HG03439 (cell line): ENCODE measurements at regions not wholly inside any gene's neighbourhood (a gene's known extent, or its start where the extent isn't known, plus 50 kb on each side); places are given as distances from the start of the nearest gene placed in this dataset.

ENCODE experiments used
- ATAC-seq: cut with Tn5 transposase; IDR thresholded peaks from one replicate; pipeline ENCODE4 v1.9.1; 2021; ENCODE audit warnings: mild to moderate bottlenecking, moderate library complexity; ENCODE audit not compliant: unreplicated experiment

DNA sequence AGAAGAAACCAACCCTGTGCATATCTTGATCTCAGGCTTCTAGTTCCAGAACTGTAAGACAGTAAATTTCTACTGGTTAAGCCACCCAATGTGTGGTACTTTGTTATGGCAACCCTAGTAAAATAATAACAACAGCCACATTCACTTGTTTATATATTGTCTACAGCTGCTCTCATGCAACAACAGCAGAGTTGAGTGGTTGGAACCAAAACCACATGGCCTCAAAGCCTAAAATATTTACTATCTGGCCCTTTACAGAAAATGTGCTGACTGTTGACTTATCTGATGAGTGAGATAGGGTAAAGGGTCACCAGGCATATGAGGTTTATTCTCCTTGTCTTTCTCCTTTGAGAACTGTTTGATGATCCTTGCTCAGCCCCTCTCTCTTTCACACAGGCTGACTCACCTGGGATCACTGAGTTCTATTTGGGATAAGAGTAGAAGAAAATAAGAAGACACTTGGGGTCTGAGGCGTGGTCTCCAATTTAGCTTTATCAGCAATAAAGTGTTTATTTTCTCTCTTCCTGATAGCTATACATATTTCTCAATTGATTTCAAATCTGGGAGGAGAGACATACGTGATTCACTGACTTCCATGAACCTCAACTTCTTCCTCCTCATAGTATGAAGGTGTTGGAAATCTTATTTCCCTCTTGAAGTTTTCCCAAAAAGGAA lies 227.5 kb upstream of the STARD13 start:
- no peak for ATAC-seq

DNA sequence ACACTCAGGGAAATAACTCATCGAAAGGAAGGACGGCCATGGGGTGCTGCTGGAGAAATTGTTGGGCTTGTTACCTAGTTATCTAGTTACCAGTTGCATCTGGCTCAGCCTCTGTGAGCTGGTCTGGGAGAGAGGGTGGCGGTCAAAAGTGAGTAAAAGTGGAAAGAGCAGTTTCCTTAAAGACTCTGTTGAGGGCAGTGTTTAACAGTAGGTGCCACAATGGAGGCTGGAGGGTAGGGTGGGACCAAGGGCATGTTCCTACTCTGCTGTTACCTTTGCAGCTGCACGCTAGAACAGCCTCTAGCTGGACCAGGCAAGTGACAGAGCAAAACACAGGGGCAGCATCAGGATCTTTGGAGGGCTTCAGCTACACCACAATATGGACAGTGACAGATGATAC lies 228.8 kb upstream of the STARD13 start:
- no peak for ATAC-seq

GRCh38 chr13:33515146-33515545 lies 229.6 kb upstream of the STARD13 start:
- ATAC-seq: no peak

GRCh38 chr13:33518452-33518851 lies 232.9 kb upstream of the STARD13 start:
- ATAC-seq: no peak

GRCh38 chr13:33519561-33520467 lies 234.3 kb upstream of the STARD13 start:
- ATAC-seq: no peak

- no peak for ATAC-seq
Measured at GRCh38 chr13:33520468-33520839, 234.9 kb upstream of the STARD13 start.

DNA sequence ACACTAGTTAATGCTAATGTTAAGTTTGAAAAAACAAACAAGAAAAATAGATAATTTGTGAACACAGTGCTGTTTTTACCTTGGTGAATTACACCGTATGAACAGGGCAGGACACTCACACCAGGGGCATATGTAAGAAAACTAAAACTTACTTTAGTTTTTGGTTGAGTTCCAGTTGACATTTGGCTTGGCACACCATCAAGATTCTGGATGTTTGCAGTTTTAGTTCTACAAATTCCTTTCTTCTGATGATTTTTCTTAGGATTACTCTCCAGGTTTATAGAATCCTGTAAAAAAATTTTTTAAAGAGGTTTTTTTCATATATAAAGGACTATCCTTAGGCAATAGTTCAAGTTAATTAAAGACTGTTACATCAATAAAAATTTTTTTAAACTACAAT lies 238.5 kb upstream of the STARD13 start:
- no peak for ATAC-seq

DNA sequence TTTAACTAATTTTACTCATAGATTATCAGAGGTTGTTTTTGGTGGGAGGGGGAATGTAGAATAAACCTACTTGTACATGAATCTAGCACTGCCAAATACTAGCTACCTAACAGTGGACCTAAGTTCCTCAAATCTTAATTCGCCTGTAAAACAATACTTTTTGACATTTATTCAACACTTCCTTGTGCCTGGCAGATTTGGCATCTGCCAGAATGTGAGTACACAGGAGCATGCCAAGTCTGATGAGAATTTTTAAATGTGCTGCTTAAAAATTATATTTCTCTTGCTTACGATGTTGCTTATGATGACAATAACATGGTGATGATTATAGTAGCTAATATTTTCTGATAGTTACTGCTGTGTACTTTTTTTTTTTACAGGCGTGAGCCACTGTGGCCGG lies 240.2 kb upstream of the STARD13 start:
- no peak for ATAC-seq

GRCh38 chr13:33526718-33527117 lies 241.2 kb upstream of the STARD13 start:
- no peak for ATAC-seq

DNA sequence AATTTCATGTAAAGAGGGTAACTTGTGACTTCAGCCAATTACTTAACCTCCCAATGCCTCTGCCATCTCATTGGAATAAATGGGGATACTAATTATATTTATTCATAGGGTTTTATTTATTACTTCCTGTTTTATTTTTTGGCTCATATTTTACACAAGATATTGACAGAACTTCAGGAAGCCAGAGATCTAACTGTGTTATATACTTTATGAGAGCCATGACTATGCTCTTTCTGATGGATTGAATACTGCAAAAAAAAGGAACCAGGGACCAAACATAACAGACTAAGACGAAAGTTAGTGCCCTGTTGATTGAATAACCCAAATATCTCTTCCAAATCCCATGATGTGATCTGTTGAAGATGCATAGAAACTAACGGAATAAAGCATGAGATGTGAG lies 243.3 kb upstream of the STARD13 start:
- ATAC-seq: no peak

- ATAC-seq: no peak
Measured at GRCh38 chr13:33531484-33531883, 245.9 kb upstream of the STARD13 start.

DNA sequence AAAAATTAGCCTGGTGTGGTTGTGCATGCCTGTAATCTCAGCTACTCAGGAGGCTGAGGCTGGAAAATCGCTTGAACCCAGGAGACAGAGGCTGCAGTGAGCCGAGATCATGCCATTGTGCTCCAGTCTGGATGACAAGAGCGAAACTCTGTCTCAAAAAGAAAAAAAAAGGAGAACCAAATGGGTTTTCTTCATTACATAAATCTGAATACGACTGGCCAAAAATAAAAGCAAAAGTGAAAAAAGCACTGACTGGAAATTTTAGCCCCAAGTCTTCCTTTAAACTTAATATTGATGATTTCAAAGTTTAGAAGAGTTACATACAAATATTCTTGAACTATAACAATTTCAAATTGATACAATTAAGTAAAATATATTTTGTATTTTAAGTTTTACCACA lies 249.5 kb upstream of the STARD13 start:
- no peak for ATAC-seq

DNA sequence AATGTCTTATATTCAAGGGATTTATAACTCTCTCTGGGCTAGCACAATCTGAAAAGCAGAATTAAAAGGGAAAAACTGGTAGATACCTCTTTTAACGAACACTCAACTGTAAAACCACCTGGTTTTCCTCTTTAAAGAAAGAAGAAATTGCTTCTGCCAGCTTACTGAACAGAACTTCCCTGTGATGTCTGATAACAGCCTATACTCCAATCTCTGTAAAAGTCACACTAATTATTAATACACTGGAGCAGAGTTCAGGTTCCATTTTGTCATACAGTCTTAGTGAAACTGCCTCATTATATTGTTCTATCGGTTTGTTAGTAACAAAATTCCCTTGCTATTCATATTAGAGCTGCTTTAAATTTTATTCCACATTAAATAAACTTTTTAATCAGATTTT lies 251.0 kb upstream of the STARD13 start:
- no peak for ATAC-seq

GRCh38 chr13:33537026-33537425 lies 251.5 kb upstream of the STARD13 start:
- no peak for ATAC-seq

DNA sequence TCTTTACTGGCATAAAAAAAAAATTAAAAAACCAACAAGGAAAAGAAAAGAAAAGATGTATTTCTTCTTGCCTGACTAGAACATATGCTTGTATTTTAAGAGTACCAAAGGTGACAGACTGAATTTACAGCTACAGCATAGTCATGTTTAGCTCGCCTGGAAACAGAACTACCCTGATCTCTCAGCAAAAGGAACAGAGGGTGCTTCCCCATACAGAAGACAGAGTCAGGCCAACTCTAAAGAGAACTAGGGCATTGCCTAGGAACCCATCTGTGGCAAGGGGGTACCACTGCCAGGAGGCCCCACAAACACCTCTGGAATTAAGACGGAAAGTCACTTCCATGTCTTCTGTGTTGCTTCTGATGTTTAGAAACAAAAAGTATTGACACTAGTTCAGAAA lies 252.1 kb upstream of the STARD13 start:
- ATAC-seq: no peak

DNA sequence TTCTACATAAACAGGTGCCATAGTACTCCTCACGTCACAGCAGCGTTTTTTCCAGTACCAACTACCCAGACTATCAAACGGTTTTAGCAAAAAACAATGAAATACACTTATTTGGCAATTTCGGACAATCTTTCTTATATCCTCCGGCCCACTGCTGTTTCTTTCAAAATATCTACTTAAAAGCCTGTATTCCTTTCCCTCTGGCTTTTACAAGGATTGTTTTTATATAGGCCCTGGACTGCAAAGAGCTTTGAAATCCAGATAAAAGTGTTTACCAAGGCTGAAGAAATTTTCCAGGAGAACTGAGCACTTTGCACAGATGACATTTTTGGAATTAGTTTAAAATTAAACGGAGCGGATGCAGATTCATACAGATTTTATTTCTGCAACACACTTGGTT lies 255.9 kb upstream of the STARD13 start:
- ATAC-seq: no peak

DNA sequence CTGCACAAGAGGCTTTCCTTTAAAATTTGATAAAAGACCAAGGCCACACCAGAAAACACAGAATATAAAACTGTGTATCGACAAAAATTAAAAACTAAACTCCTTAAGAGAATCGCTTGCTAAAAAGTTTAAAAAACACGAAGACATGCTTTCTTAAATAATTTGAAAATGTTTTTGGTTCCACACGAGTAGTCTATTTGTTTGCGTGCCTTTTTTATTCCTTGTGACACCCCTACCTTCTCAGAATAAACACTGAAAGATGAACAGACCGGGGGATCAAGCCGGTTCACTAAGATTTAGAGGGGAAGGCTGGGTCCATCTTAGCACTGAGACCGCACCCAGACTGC lies 256.4 kb upstream of the STARD13 start:
- ATAC-seq: no peak

DNA sequence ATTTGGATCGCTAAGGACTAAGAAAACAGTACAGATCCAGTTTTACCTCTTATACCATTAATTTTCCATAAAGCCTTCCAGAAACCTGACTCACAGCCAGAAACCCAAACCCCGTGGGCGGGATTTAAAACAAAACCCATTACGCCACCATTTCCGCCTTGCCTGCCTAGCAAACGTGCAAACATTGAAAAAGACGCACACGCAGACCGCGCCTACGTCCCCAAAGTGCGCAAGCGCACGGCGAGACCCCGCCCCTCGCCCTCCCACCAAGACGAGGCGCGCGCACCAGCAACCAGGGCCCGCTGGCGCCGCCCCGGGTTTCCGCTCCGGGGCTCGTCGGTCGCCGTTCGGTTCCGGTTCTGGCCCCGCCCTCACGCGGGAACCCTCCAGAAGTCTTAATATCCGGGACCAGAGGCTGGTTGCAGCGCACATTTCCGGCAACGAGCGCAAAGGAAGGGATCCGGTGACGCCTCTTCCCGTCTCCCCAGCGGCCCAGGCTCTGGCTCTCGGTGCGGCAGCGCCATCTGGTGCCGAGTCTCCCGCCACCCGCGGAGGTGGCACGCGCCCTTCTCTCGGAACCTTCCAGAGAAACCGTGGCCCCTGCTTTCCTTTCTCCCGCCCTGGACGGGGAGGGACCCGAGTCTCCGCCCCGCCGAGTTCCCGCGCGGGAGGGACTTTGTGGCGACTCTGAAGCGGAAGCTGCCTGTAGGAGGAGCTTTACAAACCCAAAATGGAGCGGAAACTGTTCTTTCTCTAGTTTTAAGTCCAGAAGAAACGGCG lies 256.9 kb upstream of the STARD13 start:
- peak; percentile 91 for ATAC-seq

DNA sequence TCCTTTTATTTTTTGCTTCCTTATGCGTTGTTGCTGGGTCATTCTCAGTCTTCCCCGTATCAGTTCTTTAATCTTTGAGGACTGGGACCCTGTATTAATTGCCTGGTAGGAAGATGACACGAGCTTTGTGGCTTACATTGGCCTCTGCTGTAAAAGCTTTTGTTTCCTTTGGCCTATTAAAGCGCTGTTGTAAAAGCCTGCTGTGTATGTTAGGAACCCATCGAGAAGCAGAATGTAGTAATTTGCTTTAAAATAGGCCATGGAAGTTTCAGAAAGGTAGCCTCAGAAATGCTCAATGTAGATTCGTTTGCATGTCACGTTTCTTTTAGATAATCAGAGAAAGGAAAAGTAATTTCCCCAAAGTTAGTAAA lies 257.5 kb upstream of the STARD13 start:
- peak; percentile 3 for ATAC-seq

- ATAC-seq: no peak
Measured at GRCh38 chr13:33543631-33544265, 258.2 kb upstream of the STARD13 start.

- no peak for ATAC-seq
Measured at GRCh38 chr13:33544308-33544707, 258.8 kb upstream of the STARD13 start.
